GM18951 (cell line): ENCODE measurements at regions not wholly inside any gene's neighbourhood (a gene's known extent, or its start where the extent isn't known, plus 50 kb on each side); places are given as distances from the start of the nearest gene placed in this dataset.

Experiments
- POLR2A ChIP-seq: IDR thresholded peaks from 4 replicates; pipeline ENCODE4 v1.6.1; 2011; ENCODE audit warnings: mild to moderate bottlenecking; ENCODE audit not compliant: insufficient read length, insufficient read depth; ENCODE audit errors: extremely low read depth
- in situ Hi-C: fragments of 300-500 bp; cut with MboI; formaldehyde crosslinking; loops from one replicate; pipeline ENCODE4 v1.12.0; 2022; ENCODE audit warnings: low sequenced_read_pairs, mixed read lengths, inconsistent platforms; ENCODE audit not compliant: unreplicated experiment

DNA sequence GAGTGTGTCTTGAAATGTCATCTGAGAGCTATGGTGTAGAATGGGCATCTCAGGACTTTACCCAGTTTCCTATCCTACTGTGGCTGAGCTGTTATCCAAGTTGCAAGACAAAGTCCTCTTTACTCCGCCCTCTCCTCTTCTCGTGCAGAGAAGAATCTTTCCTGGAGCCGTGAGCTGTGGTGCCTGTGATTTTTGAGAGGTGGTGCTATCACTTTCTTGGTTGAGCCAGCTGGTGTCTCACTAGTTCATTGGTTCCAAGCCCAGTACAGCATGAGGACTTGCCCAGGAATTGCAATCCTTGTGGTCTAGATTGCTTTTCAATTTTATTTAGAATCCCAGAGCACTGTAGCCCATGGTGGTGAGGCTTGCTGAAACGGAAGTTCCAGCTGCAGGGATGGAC, 2300.3 kb downstream of the MAT2B start:
- TF ChIP-seq POLR2A, result no peak
- in situ Hi-C loops, result no loop called here

DNA sequence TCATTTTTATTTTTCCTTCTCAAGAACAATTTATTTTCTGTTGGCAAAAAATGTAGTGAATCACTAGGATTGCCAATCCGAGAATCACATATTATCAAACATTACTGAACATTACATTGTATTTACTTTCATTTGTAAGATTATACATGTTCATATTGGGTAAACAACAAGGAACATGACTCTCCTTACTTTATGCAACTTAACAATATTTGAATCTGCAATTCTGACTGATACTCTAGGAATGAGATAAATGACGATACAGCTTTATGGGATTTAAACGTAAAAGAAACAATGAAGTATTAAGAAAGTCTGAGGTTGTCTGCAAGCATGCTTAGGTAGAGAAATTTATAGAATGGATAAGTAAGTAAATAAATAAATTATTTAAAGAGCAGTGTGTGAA, 2302.9 kb downstream of the MAT2B start:
- in situ Hi-C loops, result no loop called here
- TF ChIP-seq POLR2A, result no peak

DNA sequence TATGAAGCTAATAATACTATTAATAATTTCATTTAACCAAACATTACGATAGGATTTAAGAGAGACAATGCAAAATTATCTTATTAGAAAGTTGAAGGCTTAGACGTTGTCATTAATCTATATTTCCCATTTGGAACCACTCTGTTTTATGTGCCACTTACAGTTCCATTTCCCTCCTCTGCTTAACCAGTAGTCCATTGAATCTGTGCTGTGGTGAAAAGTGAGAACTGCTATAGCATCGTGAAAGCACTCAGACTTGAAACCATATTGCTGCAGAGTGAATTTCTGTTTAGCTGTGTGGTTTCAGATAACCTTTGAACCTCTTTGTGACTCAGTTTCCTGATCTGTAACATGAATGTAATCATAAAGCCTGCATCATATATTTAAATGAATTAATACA, 2304.5 kb downstream of the MAT2B start:
- no peak for TF ChIP-seq POLR2A

DNA sequence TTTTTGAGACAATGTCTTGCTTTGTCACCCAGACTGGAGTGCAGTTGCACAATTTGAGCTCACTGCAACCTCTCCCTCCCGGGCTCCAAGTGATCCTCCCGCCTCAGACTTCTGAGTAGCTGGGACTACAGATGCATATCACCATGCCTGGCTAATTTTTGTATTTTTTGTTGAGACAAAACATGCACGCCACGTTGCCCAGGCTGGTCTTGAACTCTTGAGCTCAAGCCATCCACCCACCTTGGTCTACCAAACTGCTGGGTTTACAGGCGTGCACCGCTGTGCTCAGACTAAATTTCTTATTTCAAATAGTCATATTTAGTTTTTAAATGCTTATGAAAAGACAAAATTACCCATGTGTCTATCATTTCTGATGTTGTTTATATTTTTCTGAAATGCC, 2324.1 kb downstream of the MAT2B start:
- TF ChIP-seq POLR2A, result no peak
- in situ Hi-C loops, result no loop called here

More for the DNA sequence above, 2304.5 kb downstream of the MAT2B start:
- in situ Hi-C loops, result no loop called here

DNA sequence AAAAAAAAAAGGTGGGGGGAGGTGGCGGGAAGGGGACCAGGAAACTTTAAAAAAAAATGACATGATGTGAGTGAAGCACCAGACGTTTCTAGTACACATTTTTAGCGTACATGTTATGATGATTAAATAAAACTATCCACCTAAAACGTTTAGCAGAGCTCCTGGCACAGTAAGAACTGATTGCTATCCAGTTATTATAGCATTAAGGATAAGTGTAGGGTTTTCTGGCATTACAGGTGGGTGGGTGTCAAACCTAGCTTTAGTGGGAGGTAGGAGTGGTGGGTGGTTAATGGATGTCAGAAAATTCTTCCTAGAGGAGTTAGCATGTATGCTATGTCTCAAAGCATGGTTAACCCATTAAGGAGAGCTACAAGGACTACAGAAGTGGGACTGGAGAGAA, 2329.5 kb downstream of the MAT2B start:
- no peak for TF ChIP-seq POLR2A

DNA sequence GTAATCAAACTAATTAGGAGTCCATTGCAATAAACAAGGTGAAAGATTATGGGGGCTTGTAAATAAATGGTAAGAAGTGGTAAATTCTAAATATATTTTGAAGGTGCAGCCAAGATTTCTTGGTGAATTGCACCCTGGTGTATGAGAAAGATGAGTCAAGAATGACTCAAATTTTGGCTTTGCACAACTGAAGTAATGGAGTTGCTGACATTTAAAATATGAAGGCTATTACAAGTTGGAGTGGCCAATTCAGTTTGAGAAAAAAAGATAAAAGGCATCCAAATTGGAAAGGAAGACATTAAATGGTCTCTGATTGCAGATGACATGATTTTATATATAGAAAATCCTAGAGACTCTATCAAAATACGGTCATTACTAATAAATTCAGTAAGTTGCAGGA, 2330.6 kb downstream of the MAT2B start:
- in situ Hi-C loops, result no loop called here

More for the DNA sequence above, 2329.5 kb downstream of the MAT2B start:
- in situ Hi-C loops, result no loop called here

DNA sequence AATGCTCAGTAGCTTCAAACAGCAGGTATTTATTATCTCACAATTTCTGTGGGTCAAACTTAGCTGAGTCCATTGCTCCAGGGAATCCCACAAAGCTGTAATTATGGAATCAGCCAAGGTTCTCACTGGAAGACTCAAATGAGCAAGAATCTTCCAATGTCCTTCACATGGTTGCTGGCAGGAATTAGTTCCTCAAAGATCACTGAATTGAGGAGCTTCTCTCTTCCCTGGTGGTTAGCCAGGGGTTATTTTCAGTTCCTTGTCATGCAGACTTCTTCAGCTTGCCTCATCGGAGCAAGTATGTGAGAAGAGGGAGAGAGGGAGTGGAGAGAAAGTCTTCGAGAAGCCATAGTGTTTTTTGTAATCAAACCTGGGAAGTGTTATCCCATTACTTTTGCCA, 2331.9 kb downstream of the MAT2B start:
- no peak for TF ChIP-seq POLR2A
- in situ Hi-C loops, result no loop called here

More for the DNA sequence above, 2330.6 kb downstream of the MAT2B start:
- no peak for TF ChIP-seq POLR2A

DNA sequence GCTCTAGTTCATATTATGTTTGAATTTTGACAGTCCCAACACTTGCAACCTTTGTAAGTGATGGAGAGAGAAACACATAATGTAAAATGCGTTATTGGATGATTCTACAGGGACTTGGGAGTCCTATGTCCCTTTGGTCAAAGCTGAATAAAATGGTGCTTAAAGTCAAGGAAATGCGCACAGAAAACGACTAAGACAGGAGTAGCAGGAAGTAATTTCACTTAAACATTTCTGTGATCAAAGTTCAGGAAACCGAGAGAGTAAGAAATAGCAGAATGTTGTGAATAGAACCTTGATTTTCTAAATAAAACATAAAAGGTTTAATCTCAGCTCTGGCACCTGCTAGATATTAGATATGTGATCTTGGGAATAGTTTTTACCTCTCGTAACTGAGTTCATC, 2339.2 kb downstream of the MAT2B start:
- no peak for TF ChIP-seq POLR2A
- in situ Hi-C loops, result no loop called here

DNA sequence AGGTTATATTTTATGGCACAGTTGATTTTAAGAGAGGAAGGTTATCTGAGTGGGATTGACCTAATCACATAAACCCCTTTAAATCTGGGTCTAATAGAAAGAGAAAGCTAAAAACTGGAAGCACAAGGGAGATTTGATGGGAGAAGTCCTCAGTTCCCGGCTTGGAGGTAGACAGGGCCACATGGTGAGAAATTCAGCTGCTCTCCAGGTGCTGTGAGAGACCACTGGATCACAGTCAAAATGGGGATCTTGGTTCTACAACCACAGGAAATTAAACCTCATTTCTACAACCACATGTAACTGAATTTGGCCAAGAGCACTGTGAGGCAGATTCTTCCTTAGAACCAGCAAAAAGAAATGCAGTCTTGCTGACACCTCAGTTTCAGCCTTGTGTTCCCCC, 2352.7 kb downstream of the MAT2B start:
- TF ChIP-seq POLR2A, result no peak
- in situ Hi-C loops, result no loop called here

DNA sequence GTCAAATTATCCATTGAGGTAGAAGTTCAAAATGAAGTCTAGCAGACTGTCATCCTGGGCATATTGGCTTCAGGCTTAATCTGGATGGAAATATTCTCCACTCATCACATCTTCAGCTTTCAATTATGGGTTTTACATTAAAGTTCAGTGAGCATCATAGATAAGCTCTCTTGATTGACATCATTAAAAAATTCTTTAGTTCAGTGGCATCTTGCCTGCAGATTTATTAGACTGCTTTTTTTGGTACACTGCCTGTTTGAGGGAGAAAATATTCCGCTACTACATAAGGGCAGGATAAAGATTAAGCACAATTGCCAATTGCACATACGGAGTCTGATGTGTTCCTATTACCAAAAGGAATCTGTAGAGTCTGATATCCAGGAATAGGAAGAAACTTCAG, 2353.8 kb downstream of the MAT2B start:
- TF ChIP-seq POLR2A, result no peak
- in situ Hi-C loops, result no loop called here

DNA sequence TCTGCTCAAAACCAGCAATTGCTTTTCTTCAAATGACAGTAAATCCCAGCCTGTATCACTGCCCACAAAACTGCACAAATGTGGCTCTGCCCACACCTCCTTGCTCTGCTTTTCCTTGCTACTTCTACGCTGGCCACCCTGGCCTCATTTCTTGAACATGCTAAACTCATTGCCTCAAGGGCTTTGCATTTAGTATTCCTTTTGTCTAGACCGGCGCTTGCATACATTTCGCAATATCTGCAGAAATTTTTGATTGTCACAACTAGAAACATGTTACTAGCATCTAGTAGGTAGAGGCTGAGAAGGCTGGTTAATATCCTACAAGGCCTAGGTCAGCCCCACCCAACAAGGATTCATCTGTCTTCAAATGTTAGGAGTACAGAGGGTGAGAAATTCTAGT, 2357.8 kb downstream of the MAT2B start:
- no peak for TF ChIP-seq POLR2A
- in situ Hi-C loops, result no loop called here

DNA sequence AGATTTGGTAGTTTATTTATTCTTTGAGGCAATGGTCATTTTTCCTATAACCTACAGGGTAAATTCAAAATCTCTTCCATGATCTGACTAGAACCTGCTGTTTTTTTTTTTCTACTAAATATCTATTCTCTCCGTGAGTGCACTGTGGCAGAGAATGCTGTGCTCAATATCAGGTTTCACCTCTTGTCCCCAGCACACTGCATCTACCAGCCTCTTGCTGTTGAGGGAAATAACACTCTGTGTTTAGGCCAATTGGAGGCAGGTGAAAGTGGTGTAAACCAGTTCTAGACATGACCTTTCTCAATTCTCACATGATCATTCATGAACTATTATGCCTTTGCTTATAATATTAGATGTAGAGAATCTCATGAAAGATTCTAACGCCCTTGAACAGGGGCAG, 2365.9 kb downstream of the MAT2B start:
- TF ChIP-seq POLR2A, result no peak
- in situ Hi-C loops, result no loop called here

DNA sequence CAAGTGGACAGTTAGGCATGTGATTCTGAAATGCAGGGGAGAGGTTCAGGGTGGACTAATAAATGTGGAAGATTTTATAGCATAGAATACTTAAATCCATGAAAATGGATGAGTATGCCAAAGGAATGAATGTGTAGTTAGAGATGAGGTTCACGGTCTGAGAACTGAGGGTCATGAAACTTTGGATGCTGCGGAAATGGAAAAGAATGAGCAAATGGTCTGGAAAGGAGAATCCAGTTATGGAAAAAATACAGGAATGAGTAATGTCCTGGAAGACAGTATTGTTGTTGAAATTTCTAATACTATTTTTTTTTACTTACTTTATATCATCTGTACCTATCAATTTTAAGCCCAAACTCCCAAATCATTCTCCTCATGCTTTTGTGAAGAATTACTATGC, 2369.4 kb downstream of the MAT2B start:
- in situ Hi-C loops, result no loop called here
- no peak for TF ChIP-seq POLR2A

DNA sequence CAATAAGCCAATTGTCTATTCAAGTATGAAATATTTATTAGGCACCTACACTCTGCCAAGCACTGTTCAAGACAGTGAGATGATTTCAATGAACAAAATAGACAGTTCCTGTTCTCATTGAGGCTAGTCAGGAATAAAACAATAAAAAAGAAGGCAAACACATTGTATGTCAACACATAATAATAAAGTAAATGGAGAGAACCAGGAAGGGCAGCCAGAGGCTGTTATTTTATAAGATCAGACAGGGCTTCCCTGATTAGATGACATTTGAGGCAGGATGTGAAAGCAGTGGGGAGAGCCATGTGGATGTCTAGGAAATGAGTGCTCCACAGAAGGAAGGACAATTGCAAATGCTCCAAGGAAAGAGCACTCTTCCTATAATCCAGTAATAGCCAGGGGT, 2371.1 kb downstream of the MAT2B start:
- in situ Hi-C loops, result no loop called here
- TF ChIP-seq POLR2A, result no peak

DNA sequence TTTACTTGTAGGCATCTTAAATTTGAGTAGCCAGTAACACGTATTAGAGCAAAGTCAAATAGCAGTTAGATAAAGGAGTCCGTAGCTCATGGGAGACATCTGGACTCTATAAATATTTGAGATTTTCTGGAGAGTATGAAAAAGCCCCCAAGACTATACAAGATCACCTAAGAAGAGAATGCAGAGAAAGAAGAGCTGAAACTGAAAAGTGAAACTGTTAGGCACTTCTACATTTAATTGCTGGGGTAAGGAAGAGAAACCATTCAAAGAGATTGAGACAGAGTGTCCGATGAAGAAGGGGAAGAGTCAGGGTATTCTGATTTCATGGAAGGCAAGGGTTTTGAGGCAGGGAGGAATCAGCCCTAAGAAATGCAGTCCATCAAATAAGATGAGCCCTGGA, 2372.1 kb downstream of the MAT2B start:
- TF ChIP-seq POLR2A, result no peak
- in situ Hi-C loops, result no loop called here

DNA sequence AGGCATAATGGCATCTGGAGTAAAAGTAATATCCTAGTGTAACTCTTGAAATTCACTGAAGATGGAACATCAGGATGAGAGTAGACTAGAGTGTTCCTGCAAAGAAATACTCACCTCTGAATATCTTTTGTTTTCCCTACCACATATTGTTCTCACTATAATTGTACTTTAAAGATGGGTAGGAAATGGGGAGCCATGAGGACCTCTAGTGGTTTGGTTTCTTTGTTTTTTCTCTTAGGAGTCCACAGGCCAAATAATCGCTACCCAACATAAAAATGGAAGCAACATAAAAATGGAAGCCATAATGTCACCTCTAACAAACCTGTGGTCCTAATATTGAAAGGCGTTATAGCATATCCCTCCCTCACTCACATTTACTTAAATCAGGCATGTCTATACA, 2375.8 kb downstream of the MAT2B start:
- no peak for TF ChIP-seq POLR2A
- in situ Hi-C loops, result no loop called here

DNA sequence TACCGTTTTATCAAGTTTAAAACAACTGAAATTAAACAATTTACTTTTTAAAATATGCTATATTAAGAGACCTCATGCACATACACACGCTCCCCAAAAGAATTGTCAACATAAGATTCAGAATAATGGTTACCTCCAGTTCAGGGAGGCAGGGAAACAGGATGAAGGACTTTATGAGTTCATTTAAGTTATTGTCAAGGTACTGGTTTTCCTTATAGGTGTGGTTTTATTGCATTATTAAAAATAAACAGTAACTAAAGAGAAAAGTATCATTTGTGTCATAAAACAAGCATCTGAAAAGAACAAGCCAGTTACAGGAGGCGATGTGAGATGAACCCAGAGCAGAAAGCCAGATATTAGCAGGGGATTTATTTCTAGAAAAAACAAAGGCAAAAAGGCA, 2376.7 kb downstream of the MAT2B start:
- no peak for TF ChIP-seq POLR2A
- in situ Hi-C loops, result no loop called here
